ENCODE measurements at regions not wholly inside any gene's neighbourhood (a gene's known extent, or its start where the extent isn't known, plus 50 kb on each side); places are given as distances from the start of the nearest gene placed in this dataset.

DNA sequence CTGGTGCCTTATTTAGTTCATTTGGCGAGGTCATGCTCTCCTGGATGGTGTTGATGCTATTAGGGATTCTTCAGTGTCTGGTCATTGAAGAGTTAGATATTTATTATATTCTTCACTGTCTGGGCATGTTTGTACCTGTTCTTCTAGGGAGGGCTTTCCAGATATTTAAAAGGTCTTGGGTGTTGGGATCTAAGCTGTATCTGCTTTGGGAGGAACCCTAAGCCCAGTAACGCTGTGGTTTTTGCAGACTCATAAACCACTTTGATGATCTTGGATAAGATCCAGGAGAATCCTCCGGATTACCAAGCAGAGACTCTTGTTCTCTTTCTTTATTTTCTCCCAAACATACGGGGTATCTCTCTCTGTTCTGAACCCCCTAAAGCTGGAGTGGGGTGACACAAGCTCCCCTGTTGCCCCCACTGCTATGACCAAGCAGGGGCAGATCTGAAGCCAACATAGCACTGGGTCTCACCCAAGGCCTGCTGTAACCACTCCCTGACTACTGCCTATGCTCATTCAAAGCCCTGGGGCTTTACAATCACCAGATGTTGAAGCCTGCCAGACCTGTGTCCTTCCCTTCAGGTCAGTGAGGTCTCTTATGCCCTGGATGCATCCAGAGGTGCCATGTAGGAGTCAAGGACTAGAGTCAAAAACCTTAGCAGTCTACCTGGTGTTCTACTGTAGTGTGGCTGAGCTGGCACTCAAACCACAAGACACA lies 187.6 kb downstream of the GUCY2F start:
- H3K27ac ChIP-seq: no peak overlapping the region
- TF ChIP-seq POLR2AphosphoS5 (IDR thresholded peaks at IDR 0.05) (no peak), POLR2A (IDR thresholded peaks at IDR 0.05) (no peak), EP300 (IDR thresholded peaks at IDR 0.05) (no peak)
- TF ChIP-seq, protein P1, sequence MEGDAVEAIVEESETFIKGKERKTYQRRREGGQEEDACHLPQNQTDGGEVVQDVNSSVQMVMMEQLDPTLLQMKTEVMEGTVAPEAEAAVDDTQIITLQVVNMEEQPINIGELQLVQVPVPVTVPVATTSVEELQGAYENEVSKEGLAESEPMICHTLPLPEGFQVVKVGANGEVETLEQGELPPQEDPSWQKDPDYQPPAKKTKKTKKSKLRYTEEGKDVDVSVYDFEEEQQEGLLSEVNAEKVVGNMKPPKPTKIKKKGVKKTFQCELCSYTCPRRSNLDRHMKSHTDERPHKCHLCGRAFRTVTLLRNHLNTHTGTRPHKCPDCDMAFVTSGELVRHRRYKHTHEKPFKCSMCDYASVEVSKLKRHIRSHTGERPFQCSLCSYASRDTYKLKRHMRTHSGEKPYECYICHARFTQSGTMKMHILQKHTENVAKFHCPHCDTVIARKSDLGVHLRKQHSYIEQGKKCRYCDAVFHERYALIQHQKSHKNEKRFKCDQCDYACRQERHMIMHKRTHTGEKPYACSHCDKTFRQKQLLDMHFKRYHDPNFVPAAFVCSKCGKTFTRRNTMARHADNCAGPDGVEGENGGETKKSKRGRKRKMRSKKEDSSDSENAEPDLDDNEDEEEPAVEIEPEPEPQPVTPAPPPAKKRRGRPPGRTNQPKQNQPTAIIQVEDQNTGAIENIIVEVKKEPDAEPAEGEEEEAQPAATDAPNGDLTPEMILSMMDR (IDR thresholded peaks at IDR 0.05): no peak
- H3K27me3 ChIP-seq: no peaks in the 10 kb centered on the region
- no peak overlapping the region for H3K4me3 ChIP-seq
- DNase-seq (no peak), ATAC-seq (ENCODE audit: low FRiP score in 2 of 2) (no peak)
- no peaks in the 10 kb centered on the region for H3K9me3 ChIP-seq
- no peaks in the 10 kb centered on the region for H3K4me1 ChIP-seq
- WGBS, 2 donors: 65 to 71% methylated on average over 3 to 4 of the region's 4 CpGs
- H3K36me3 ChIP-seq: no peaks in the 10 kb centered on the region

DNA sequence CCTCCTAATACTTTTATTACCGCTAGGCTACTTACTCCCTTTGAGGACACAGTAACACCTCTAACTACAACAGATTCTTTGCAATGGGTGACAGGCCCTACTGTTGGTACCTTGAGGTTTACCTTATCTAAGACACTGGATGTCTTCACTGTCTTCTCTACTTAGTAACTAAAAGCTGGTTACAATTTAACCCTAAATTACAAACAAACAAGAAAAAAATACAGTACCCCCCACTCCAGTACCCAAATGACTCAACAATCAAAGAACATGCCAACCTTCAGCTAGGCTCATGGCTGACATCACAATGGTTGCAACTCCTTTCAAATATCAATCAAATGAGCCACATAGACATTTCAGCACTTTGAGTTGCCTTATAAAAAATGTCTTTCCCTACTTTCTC lies 198.0 kb downstream of the GUCY2F start:
- no peaks in the 10 kb centered on the region for H3K36me3 ChIP-seq
- no peaks in the 10 kb centered on the region for H3K9me3 ChIP-seq
- ATAC-seq (ENCODE audit: low FRiP score in 2 of 2) (no peak), DNase-seq (no peak)
- H3K27ac ChIP-seq: no peak overlapping the region
- 83 to 100% methylated on average over 1 of the region's 1 CpG for WGBS, 2 donors
- H3K4me3 ChIP-seq: no peak overlapping the region
- TF ChIP-seq POLR2AphosphoS5 (IDR thresholded peaks at IDR 0.05): no peak
- TF ChIP-seq, protein P1 (IDR thresholded peaks at IDR 0.05): no peak
- TF ChIP-seq EP300 (IDR thresholded peaks at IDR 0.05): no peak
- no peak for TF ChIP-seq POLR2A (IDR thresholded peaks at IDR 0.05)
- H3K4me1 ChIP-seq: no peaks in the 10 kb centered on the region
- no peaks in the 10 kb centered on the region for H3K27me3 ChIP-seq

DNA sequence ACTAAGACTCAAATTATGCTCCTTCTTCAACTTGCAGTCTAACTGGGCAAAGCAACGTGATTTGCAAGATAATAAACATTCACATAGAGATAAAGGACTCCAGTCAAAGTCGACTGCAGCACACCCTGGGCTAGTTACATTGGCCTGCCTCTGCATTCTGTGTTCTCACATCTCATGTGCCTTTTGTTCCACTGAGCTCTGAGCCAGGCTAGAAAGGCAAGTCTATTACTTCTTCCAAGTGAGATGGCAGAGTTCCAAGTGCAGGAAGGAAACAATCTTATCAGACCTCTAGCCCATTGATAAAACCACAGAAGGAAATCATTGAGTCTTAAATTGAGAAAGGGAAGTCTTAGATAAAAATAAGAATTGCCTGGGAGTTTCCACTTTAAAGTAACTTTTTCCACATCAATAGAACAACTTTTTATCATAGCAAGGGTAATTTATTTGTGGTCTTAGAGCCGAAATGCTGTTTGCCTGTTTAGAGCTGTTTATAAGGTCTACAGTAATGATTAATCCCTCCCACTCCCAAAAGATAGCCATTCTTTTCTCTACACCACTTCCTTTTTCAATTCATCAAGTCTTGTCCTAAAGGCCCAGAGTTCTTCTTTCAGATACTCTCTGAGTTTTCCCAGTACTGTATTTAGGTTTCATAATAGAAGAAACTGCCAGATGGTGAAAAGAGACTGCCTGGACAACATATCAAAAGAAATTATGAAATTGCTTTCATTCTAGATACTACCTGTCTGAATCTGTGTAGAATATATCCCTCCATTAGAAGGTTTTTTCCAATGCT lies 200.2 kb downstream of the GUCY2F start:
- H3K36me3 ChIP-seq: no peaks in the 10 kb centered on the region
- no peaks in the 10 kb centered on the region for H3K27me3 ChIP-seq
- H3K9me3 ChIP-seq: no peaks in the 10 kb centered on the region
- ATAC-seq (ENCODE audit: low FRiP score in 2 of 2) (no peak), DNase-seq (no peak)
- H3K4me3 ChIP-seq: no peak overlapping the region
- TF ChIP-seq EP300 (IDR thresholded peaks at IDR 0.05) (no peak), POLR2A (IDR thresholded peaks at IDR 0.05) (no peak), POLR2AphosphoS5 (IDR thresholded peaks at IDR 0.05) (no peak)
- TF ChIP-seq, protein P1 (IDR thresholded peaks at IDR 0.05): no peak
- no peaks in the 10 kb centered on the region for H3K4me1 ChIP-seq
- no peak overlapping the region for H3K27ac ChIP-seq
- 7 to 8% methylated on average over 3 of the region's 3 CpGs for WGBS, 2 donors

DNA sequence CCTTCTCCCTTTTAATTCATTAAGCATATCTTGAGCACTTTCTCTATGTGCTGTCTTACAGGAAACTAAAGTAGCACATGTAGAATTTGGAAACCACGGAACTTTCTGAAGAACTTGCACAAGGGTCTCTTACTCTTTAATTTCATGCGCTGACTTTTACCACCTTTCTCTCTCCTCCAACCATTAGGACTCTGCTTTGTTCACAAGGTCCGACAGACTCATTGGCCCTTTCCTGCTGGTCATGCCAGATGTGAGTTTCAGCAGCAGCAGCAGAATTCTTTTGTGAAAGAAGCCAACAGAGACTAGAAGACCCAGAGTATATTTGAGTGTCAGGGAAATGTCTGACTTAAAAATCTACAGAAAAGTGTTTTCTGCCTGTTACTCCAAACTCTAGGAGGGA lies 207.1 kb downstream of the GUCY2F start:
- Histone ChIP-seq H3K9me3 (no peaks in the 10 kb centered on the region), H3K27ac (no peak overlapping the region), H3K4me1 (no peaks in the 10 kb centered on the region), H3K27me3 (no peaks in the 10 kb centered on the region), H3K4me3 (no peak overlapping the region), H3K36me3 (no peaks in the 10 kb centered on the region)
- WGBS, 2 donors: 85 to 92% methylated on average over 3 of the region's 3 CpGs
- no peak for DNase-seq
- no peak for TF ChIP-seq EP300 (IDR thresholded peaks at IDR 0.05)
- TF ChIP-seq, protein P1 (IDR thresholded peaks at IDR 0.05): no peak
- TF ChIP-seq POLR2A (IDR thresholded peaks at IDR 0.05): no peak
- TF ChIP-seq POLR2AphosphoS5 (IDR thresholded peaks at IDR 0.05): no peak
- ATAC-seq (ENCODE audit: low FRiP score in 2 of 2): no peak

Data from upper lobe of left lung (tissue), 6 donors.